ENCODE measurements at regions not wholly inside any gene's neighbourhood (a gene's known extent, or its start where the extent isn't known, plus 50 kb on each side); places are given as distances from the start of the nearest gene placed in this dataset.
A peak's percentile ranks its signal among the peaks of the same experiment; 100 is the strongest.
"Not testable (repeated sequence)": the region's sequence is repeated elsewhere in the genome, so short reads cannot be mapped to it uniquely, and the experiment has no call there.

DNA sequence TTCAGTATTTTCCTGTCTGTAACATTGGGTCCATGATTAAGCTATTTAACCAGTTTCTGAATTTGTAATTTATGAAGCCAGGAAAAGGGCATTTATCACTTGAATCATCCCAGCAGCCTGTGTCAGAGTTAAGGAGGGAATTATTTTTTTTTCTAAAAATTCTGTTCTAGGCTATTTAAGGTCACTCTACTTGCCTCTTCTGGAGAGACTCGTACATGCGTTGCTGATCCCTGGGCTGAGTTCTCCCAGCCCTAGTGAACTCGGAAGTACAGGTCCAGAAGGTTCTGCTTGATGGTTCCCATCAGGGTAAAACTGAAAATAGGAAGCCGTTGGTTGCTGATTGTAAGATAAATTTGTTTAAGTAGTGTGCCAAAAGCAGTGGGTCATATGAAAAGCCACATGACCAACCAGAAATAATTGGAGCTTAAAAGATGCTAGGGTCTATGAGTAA lies 90.7 kb downstream of the GPR88 start:
- DNase-seq = no peak

GRCh38 chr1:100629391-100629790 lies 90.2 kb upstream of the VCAM1 start:
- no peak for DNase-seq

DNA sequence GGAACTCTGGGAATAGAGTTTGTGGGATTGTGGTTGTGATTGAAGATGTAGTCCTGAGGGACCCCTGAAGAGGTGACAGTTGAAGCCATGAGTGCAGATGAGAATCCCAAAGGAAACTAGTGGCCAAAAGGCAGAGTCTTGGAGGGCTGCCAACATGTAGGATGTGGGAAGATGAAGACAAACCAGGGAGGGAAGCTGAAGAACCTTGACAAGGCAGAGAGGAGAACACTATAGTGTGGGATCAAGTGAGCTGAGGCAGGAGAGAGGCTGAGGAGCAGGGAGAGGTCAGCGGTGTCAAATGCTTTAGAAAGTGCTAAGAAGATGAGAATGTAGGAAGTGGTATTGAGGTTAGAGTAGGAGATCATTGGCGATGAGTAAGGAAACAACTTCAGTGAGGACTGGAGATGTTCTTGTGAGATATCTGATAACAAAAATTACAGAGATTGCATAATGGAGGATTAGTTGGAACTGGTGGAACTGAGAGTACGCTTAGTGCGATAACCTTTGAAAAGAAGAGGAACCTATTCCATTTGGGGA lies 88.5 kb upstream of the VCAM1 start:
- no peak for DNase-seq

- DNase-seq = no peak
Measured at GRCh38 chr1:100642826-100643225, 76.7 kb upstream of the VCAM1 start.

DNA sequence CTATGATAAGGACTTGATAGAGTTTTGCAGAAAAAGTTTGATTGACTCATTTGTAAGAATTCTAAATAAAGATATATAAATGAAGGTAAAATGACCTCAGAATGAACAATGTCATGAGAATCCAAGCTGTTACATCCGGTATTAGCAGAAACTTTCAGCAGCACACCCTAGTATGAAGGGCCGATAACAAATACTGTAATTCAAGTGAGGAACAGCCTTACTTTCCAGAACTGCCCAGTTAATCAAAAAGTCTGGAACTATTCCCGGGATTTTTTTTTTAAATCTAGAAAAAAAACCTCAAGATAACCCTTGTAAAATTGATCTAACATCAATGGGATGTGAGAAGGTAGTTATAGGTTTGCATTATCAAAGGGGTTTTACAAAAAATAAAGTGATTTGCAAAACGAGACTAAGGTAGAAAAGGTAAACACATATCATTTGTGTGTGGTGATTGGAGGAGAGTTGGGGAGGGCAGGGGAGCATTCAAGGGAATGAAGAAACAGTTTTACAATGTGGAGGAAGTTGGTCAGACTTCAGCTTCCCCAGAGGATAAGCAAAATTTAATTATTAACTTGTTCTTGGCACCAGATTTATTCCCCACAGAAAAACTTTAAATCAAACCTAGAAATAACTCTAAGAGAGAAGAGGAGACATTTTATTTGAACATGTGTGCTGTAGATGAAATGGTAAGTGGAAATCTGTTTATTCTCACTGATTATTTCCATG lies 75.9 kb upstream of the VCAM1 start:
- peak; percentile 41 for DNase-seq

DNA sequence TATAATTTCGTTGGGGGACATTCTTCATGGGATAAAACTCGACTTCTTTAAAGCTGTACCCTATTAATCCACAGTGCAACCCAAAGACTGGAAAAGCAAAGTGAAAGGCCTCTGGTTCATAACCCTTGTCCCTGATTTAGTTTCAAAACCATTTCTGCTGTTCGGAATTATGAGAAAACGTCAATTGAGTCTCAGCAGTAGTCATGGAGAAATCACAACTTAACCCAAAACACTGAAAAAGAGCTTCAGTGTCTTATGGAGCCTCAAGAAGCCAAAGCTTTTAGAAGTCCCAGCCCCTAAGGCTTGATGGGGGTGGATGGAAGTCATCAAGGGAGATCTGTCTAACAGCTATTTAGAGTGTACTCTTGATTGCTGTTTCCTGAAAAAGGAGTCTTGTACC lies 73.5 kb upstream of the VCAM1 start:
- DNase-seq = no peak

DNA sequence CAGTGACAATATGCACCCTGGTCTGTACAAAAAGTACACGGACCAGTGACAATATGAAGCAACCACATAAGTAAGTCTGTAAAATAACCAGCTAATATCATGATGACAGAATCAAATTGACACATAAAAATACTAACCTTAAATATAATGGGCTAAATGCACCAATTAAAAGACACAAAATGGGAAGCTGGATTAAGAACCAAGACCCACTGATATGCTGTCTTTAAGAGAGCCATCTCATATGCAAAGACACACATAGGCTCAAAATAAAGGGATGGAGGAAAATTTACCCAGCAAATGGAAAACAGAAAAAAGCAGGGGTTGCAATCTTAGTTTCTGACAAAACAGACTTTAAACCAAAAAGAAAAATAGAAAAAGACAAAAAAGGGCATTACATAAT lies 70.4 kb upstream of the VCAM1 start:
- DNase-seq = no peak

- DNase-seq = peak; percentile 48
Measured at GRCh38 chr1:100657876-100658715, 61.4 kb upstream of the VCAM1 start.

- no peak for DNase-seq
Measured at GRCh38 chr1:100658716-100659026, 60.9 kb upstream of the VCAM1 start.

DNA sequence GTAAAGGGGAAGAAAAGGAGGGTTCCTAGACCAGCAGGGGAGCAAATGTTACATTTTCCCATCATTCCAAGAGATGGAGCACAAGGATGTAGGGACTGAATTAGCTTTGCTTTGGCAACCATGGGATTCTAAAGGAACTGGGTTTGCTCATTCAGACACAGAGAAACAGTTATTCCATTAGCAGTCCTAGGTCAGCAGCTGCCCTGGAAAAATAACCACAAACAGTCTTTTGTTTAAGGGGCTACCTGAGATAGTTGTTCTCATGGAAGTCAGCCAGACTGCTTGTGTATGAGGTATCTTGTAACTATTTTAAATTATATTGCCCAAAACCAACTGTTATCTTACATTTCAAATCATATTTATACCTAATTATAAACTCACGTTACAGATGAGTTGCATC lies 58.4 kb upstream of the VCAM1 start:
- DNase-seq = no peak

GRCh38 chr1:100668494-100668893 lies 51.0 kb upstream of the VCAM1 start:
- DNase-seq = not testable (repeated sequence)

All from renal pelvis (tissue), 1 donor.